ENCODE measurements at regions not wholly inside any gene's neighbourhood (a gene's known extent, or its start where the extent isn't known, plus 50 kb on each side); places are given as distances from the start of the nearest gene placed in this dataset.

GRCh38 chr11:16456366-16456765 lies 100.0 kb upstream of the SOX6 start:
- Histone ChIP-seq H3K4me3 (replicated peaks in 1 of 3; ENCODE audit: insufficient read depth in 1 of 3, low read depth in 2 of 3, low read length in 3 of 3) (no peak overlapping the region), H2AFZ (ENCODE audit: low read length) (no peak overlapping the region), H3K27ac (ENCODE audit: extremely low read length, insufficient read depth, low read length) (no peak overlapping the region), H3K4me2 (ENCODE audit: low read depth, low read length) (no peak overlapping the region), H4K20me1 (ENCODE audit: insufficient read depth, low read length) (no peaks in the 10 kb centered on the region), H3K27me3 (ENCODE audit: control insufficient read depth in 1 of 2, insufficient read depth in 2 of 2, low read length in 2 of 2) (no peaks in the 10 kb centered on the region; a peak in 1 of 5 replicates), H3K4me1 (ENCODE audit: insufficient read depth, low read length) (no peaks in the 10 kb centered on the region), H3K9ac (ENCODE audit: insufficient read depth, low read depth, low read length) (no peak overlapping the region), H3K36me3 (replicated peaks in 1 of 2; ENCODE audit: control insufficient read depth in 1 of 2, insufficient read depth in 2 of 2, low read length in 2 of 2) (no peaks in the 10 kb centered on the region), H3K79me2 (ENCODE audit: insufficient read depth, low read length) (no peaks in the 10 kb centered on the region), H3K9me3 (ENCODE audit: low read length) (no peaks in the 10 kb centered on the region)
- ATAC-seq = no peak
- in situ Hi-C loops (cut with HindIII; ENCODE audit: extremely low pct_ligation_motif_present, low pct_unique_long_range_greater_than_20kb) (no loop called here), intact Hi-C loops (cut with micrococcal nuclease; ENCODE audit: unreplicated experiment) (no loop called here)
- no TSS peak for BruUV-seq (replicated peaks)
- TF ChIP-seq PATZ1 (CRISPR knock-in tag; IDR thresholded peaks at IDR 0.05) = no peak
- TF ChIP-seq ZBTB14 (CRISPR knock-in tag; IDR thresholded peaks at IDR 0.05) = no peak
- no peak for TF ChIP-seq NFYB (CRISPR knock-in tag; IDR thresholded peaks at IDR 0.05)
- no peak for TF ChIP-seq ZBTB1 (CRISPR knock-in tag; IDR thresholded peaks at IDR 0.05; ENCODE audit: borderline replicate concordance)
- TF ChIP-seq ZBTB25 (CRISPR knock-in tag; IDR thresholded peaks at IDR 0.05) = no peak
- TF ChIP-seq ZNF180 (CRISPR knock-in tag; IDR thresholded peaks at IDR 0.05; ENCODE audit: borderline replicate concordance, low read depth) = no peak
- TF ChIP-seq ZNF292 (CRISPR knock-in tag; IDR thresholded peaks at IDR 0.05; ENCODE audit: borderline replicate concordance, low read depth) = no peak
- no peak for TF ChIP-seq KDM2A (CRISPR knock-in tag; IDR thresholded peaks at IDR 0.05; ENCODE audit: borderline replicate concordance, low read depth)
- TF ChIP-seq ZNF589 (CRISPR knock-in tag; conservative IDR thresholded peaks at IDR 0.05) = no peak
- TF ChIP-seq TEF (CRISPR knock-in tag; IDR thresholded peaks at IDR 0.05) = no peak
- no peak for TF ChIP-seq THAP11 (CRISPR knock-in tag; IDR thresholded peaks at IDR 0.05)
- TF ChIP-seq HMG20B (CRISPR knock-in tag; conservative IDR thresholded peaks at IDR 0.05) = no peak
- no peak for TF ChIP-seq TEAD2 (CRISPR knock-in tag; IDR thresholded peaks at IDR 0.05)
- no peak for TF ChIP-seq FLYWCH1 (CRISPR knock-in tag; IDR thresholded peaks at IDR 0.05)
- TF ChIP-seq BCL3 (CRISPR knock-in tag; IDR thresholded peaks at IDR 0.05) = no peak
- no peak for TF ChIP-seq ZNF737 (CRISPR knock-in tag; IDR thresholded peaks at IDR 0.05; ENCODE audit: borderline replicate concordance)
- 38% methylated on average over 2 of the region's 2 CpGs for WGBS (ENCODE audit: low lambda C conversion rate)
- ChIA-PET CTCF (ENCODE audit: low intra/inter-chr PET ratio, low total read pairs) (no interaction called here), POLR2A (no interaction called here)
- DNase-seq (ENCODE audit: low spot score) = no peak
- FAIRE-seq = no peak
